NCI-H510A (cell line): ENCODE measurements at regions not wholly inside any gene's neighbourhood (a gene's known extent, or its start where the extent isn't known, plus 50 kb on each side); places are given as distances from the start of the nearest gene placed in this dataset.
"Not testable (repeated sequence)": the region's sequence is repeated elsewhere in the genome, so short reads cannot be mapped to it uniquely, and the experiment has no call there.

ENCODE experiments used
- DNase-seq: peaks from one replicate; lab custom pipeline; 2025; lab: John Stamatoyannopoulos, UW

DNA sequence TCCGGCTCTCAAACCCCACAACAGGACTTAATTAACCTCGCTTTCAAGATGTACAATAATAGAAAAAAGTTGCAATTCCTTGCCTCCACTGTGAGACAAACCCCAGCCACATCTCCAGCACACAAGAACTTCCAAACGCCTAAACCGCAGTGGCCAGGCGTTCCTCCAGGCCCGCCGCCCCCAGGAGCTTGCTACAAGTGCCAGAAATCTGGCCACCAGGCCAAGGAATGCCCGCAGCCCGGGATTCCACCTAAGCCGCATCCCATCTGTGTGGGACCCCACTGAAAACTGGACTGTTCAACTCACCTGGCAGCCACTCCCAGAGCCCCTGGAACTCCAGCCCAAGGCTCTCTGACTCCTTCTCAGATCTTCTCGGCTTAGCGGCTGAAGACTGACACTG lies 262.5 kb downstream of the SMARCA2 start:
- not testable (repeated sequence) for DNase-seq

DNA sequence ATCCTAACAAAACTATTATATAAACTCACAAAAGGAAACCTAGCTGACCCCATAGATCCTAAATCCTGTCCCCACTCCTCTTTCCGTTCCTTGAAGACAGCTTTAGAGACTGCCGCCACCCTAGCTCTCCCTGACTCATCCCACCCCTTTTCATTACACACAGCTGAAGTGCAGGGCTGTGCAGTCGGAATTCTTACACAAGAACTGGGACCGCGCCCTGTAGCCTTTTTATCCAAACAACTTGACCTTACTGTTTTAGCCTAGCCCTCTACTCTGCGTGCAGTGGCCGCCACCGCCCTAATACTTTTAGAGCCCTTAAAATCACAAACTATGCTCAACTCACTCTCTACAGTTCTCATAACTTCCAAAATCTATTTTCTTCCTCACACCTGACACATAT lies 264.0 kb downstream of the SMARCA2 start:
- not testable (repeated sequence) for DNase-seq

DNA sequence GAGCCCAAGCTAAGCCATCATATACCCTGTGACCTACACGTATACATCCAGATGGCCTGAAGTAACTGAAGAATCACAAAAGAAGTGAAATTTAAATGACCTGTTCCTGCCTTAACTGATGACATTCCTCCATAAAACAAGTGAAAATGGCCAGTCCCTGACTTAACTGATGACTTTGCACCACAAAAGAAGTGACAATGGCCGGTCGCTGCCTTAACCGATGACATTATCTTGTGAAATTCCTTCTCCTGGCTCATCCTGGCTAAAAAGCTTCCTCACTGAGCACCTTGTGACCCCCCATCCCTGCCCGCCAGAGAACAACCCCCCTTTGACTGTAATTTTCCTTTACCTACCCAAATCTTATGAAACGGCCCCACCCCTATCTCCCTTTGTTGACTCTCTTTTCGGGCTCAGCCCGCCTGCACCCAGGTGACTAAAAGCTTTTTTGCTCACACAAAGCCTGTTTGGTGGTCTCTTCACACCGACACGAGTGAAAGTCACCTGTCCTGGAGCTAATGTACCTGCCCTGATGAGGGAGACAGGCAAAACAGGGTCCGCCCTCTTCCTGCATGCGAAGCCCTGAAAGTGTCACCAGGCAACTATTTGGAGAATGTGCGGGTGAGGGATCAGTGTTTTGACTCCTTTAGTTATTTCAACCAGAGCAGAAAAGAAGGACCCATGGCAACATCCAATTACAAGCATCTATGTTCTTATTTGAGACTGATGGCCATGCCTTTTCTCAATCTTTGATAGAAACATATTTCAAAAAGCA lies 266.1 kb downstream of the SMARCA2 start:
- DNase-seq = no peak

DNA sequence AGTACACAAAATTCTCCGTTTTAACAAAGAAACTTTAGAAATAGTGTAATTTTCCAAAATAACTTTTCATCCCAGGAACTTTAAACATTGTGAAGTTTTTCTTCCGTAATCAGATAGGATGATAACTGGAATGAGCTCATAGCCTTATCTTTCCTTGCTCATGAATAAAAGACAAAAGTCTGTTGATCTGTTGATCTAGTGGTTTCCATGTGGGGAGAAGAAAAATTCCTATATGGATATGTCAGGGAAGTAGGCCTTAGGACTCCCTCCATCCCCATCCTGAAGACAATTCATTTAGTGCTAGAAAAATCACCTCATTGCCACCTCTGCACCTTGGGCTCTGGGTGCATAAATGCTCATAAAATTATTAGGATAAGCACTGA lies 266.6 kb downstream of the SMARCA2 start:
- DNase-seq = no peak

DNA sequence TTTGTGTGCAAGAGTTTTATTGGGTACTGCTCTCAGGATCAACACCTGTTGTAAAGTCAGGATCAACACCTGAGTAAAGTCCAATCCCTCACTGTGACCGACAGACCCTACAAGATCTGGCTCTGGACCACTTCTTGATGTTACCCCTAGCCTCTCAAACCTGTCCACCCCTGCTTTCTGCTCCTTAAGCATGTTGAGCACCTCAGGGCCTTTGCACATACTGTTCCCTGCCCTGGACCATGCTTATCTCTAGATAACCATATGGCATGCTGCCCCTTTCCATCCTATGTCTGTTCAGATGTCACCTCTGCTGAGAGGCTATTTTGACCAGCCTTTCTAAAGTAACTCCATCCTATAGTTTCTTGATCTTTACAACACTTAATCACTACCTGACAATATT lies 269.6 kb downstream of the SMARCA2 start:
- DNase-seq = no peak

DNA sequence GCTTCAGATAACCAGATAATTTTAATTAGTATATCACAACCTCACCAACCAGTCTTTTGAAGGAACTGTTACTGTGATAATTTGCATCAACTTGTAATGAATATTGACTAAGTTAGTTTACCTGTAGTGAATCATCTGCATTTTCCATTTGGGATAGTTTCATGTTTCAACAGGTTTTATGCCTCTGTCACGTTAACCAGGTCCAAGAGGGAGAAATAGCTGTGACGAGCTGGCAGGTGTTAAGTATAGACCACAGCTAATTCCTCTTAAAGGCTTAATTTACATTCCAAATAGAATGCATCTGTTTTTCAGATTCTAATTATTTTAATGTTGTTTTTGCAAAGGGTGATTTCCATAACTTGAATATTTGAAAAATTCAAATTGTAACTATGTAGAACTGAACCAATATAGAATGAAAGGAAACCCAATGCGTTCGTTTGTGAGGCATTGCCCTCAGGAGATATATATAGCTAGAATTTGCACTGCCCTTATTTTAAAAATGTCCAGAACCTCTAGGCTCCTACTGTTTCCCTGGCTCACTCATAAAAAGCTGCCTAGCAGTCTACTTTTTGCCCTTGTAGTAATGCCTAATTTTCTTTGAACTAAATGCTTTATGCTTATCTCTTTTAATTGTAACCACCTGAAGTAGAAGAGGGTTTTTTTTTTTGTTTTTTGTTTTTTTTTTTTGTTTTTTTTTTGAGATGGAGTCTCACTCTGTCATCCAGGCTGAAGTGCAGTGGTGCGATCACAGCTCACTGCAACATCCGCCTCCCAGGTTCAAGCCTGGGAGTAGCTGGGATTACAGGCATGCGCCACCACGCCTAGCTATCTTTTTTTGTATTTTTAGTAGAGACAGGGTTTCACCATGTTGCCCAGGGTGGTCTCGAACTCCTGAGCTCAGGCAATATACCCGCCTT lies 270.5 kb downstream of the SMARCA2 start:
- peak; percentile 26 for DNase-seq

DNA sequence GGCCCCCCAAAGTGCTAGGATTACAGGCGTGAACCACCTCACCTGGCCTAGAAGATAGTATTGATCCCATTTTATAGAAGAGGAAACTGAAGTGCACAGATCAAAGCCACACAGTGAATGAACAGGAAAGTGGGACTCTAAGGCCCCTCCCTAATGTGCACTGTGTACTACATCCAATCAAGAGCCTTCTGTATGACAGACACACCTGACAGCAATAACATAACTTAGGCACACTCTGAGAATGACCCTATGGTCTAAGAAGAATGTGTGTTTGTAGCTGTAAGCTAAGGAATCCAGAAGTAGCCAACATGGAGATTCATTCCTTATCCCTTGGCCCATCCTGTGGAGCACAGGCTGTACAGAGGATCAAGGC lies 271.2 kb downstream of the SMARCA2 start:
- no peak for DNase-seq

DNA sequence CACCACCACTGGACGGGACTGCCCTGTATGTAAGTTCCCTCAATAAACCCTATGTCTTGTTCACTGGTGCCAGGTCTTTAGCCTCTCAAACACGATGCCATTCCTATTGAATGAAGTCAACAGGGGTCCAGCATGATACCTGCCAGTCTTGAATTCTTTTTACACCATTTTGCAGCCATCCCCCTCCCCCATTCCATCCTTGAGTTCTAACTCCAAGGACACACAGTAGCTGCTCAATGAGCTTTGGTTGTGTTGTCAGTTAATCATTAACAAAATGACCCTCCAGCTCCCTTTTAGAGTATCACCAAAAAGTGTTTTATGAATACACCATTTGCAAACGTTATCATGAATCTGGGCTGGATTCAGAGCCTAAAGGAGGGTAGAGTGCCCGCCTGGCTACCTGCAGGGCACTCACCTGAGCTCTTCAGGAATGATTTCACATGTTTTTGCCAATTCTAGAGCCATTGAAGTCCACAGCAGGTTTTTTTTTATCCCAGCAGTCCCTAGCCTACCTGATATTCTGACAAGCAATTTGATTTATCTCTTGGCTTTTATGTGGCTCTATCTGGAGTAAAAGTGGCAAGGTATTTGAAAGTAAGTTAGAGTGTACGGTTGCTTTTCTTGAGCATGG lies 271.8 kb downstream of the SMARCA2 start:
- no peak for DNase-seq

DNA sequence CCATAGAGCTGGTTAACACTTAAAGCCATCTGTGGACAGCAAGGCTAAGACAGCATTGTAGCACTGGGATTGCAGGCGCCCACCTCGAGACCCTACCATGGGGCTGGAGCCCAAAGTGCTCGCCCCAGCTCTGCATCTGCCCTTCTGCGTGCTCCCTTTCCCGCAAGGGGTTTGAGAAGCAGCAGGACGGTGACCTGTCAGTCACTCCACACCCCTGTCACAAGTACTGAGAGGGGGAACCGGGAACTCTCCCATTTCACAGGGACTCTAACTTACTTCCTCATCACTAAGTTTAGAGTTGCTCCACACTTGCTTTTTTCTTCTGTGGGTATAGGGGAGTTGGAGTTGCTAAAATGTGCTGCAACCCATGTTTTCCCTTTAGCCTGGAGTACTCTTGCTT lies 273.2 kb downstream of the SMARCA2 start:
- DNase-seq = no peak

DNA sequence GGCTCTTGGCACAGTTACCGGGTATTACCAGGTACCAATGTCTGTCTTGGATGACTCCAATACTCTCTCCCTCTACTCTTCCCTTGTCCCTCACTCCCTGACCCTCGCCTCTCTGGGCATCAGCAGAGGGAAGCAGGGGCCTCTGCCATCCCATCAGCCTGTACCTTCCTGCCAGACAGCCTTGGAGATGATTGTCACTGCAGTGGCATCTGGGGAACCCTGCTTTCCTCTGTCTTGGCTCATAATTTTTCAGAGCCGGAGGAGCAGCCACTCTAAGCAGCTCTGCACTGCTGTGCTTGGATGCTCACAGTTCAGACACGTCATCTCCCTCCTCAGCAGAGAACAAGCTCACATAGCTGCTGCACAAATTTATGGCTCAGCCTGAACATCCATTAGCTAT lies 274.1 kb downstream of the SMARCA2 start:
- DNase-seq = no peak

DNA sequence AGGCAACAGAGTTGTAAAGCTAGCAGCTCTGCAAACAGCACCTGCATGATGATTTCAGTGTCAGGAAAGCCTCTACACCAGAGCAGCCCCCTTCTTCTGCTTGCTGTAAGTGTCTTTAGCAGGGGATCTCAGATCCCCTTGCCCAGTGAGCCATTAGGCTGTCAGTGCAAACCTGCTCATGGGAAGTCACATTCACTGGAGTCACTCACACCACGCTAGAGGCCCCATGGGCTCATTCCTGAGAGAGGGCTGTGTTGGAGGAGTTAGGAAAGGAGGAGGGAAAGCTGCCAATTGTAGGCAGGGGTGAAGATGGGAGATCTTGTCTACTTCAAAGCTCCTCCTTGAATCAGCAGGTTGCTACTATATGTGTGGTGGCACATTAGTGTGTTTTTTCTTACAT lies 275.2 kb downstream of the SMARCA2 start:
- no peak for DNase-seq

DNA sequence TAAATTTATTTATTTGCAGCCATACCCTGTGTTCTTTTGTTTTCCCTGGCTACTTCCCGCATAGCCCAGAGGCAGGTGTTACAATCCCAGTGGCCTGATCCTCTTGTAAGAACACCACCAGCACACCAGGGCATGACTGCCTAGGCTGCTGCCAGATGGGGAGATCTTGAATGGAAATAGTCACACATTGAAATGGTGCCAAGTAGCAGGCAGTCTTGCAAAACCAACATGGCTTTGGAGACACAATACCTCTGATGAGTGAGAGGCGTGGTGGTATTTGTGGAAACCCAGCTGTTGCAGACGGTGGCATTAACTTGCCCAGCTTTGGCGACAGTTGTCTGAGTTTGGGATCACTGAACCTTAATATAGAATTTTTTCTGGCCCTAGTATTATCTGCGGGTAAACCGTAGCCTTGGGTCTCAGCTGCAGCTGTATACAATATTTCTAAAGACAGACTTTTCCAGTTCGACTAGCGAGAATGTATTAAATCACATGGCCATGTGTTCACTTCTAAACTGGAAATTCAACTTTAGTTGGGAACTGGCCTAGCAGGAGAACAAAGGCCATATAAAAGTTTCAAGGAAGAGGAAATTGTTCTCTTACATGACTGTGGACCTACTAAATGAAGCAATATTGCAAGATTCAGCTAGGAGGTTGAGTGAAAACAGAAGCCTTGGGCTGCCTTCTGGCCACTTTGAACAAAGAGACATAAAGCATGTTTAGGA lies 277.0 kb downstream of the SMARCA2 start:
- DNase-seq = peak; percentile 66

DNA sequence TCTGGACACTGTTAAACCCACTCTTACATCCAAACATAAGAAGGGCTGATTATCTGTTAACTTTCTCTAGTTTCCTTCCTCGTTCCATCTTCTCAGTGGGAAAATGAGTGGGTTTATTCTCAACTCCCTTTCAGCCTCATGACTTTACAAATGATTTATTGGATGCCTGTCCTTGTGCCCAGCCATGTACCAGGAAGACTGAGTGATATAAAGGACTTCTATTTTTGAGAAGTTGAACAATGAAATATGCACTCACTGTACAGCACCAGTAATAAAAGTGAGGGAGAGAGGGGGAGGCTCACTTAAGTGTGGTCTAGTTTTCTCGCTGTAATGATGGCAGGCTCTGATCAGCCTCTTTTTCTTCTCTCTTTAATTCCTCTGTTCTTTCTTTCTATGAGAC lies 277.6 kb downstream of the SMARCA2 start:
- DNase-seq = no peak

DNA sequence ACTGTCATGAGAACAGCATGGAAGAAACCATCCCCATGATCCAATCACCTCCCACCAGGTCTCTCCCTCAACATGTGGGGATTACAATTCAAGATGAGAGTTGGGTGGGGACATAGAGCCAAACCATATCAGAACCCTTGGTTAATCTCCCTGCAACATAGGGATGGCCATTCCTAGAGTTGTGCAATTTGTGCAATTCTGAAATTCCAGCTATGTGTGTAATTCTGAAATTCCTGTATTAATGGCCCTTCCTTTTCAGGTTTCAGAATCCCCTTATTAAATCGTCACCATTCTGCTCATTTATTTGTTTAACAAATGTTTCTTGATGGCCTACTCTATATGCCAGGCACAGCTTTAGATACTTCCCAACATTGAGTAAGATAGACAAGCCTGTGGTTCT lies 282.6 kb downstream of the SMARCA2 start:
- DNase-seq = no peak

DNA sequence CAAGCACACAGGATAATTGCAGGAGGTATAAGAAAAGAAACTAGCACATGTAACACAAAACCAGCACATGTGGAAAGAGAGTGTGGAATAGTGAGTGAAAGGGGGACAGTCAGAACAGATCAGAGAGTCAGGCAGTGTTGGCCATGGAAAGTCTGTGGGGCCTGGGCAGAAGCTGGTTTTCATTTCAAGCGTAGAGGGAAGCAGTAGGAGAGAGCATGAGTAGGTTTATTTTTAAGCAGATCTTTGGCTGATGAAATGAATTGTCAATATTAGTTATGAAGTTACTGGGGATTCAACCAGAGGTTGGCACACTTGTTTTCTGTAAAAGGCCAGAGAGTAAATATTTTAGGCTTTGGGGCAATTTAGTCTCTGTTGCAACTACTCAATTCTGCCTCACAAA lies 283.1 kb downstream of the SMARCA2 start:
- no peak for DNase-seq

DNA sequence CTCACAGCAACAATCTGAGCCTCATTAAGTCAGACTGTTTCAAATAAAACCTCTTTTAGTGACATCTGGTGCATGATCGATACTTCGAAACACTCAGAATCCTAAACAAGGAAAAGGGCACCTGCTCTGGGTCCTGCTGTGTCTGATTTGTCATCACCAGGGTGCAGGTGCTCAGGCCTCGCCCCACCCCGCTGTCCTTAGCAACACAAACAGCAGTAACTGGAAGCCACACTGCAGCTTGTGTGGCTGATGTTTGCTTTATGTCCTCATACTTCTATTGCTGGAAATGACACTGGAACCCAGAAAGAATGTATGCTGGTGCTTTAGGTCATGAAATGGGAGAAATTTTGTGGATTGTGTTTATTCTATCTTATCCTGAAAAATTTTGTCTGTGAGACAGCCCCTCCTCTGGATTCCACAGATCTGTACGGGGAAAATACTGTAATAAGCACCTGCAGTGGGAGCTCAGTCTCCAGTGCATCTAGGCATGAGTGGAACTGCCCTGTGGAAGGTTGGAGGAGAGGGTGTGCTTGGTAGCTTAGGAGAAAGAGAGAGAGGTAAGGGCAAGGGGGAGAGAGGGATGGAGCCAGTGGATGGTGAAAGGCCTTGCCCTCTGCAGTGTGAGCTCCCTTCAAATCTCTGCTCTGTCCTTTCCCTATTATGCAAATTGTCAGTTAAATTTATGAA lies 284.2 kb downstream of the SMARCA2 start:
- DNase-seq = peak; percentile 95

DNA sequence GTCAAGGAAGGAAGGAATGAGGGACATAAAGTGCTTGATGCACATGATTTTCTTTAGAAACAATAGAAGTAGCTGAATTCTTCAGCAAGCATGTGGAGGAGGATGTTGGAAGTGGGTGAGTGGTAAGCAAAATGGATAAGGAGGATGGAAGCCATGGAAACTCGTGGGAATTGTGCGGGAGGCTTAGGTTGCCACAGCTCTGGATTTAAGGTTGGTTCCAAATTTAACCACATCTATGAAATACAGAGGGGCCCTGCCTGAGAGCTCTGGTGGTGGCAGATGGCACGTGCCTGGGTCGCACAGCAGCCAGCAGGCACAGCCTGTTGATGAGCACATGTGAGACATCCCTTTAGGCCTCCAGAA lies 284.7 kb downstream of the SMARCA2 start:
- DNase-seq = no peak

DNA sequence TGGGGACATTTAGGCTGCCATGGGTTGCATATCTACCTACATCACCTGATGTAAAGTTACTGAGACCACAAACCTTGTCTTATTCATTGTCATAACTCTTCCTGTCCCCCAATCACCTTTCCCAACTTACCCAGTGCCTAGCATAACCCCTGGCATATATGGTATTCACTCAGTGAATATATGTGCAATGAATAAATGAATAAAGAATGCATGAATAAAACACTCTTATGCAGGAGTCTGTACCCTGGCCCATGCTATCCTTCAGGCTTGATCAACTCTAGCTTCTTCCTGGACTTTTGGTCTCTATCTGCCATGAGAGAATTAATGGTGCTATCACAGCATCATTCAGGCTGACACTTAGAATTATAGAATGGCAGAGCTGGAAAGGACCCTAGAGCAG lies 285.2 kb downstream of the SMARCA2 start:
- no peak for DNase-seq

DNA sequence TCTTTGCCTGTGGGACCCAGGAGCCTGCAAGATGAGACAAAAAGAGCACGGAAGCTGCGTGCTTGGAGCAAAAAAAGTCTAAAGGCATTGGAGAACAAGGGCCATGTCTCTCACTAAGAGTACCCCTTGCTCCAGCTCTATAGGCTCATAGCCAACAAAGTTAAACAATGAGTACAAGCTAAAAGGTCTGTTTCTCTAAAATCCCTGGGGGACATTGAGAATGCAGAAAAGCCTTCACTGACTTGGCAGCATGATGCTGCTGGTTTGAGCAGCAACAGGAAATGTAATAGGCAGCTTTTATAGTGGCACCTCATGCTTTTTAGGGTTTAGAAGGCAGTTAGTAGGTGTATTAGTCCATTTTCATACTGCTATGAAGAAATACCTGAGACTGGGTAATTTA lies 287.5 kb downstream of the SMARCA2 start:
- DNase-seq = no peak

DNA sequence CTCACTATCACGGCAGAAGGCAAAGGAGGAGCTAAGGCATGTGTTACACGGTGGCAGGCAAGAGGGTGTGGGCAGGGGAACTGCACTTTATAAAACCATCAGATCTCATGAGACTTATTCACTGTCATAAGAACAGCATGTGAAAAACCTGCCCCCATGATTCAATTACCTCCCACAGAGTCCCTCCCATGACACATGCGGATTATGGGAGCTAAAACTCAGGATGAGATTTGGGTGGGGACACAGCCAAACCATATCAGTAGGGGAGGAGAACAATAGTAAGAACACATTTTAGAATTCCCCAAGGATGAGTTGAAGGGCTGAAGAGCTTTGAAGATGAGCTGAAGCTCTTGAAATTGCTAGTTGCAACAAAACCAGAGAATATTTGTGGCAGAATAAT lies 287.9 kb downstream of the SMARCA2 start:
- DNase-seq = no peak

DNA sequence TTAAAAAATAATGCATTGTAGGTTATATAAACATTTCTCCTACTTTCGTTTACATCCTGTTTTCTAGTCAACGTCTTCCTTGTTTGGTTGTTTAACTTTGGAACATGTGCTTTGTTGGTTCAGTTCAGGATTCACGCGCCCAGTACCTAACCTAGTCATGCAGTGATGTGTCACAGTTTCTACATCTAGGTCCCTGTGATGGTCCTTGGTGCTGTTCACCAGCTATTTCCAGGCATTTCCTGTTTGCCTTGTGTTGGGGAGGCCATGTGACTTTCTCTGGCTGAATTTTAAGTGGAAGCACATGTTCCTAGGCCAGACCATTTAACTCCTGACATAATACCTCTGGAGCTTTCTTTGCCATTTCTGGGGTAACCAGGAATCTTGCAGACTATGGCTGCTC lies 292.3 kb downstream of the SMARCA2 start:
- no peak for DNase-seq

DNA sequence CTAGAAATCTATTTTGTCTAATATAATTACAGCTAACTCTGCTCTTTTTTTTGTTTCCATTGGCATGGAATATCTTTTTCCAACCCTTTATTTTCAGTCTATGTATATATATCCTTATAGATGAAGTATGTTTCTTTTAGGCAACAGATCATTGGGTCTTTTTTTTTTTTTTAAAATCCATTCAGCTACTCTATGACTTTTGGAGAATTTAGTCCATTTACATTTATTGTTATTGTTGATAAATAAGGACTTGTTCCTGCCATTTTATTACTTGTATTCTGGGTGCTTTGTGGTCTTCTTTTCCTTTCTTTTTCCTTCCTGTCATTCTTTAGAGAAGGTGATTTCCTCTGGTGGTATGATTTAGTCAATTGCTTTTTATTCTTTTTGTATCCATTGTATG lies 296.8 kb downstream of the SMARCA2 start:
- DNase-seq = no peak
